HG03378 (cell line): ENCODE measurements at regions not wholly inside any gene's neighbourhood (a gene's known extent, or its start where the extent isn't known, plus 50 kb on each side); places are given as distances from the start of the nearest gene placed in this dataset.
"Not testable (repeated sequence)": the region's sequence is repeated elsewhere in the genome, so short reads cannot be mapped to it uniquely, and the experiment has no call there.

ENCODE experiments used
- ATAC-seq: cut with Tn5 transposase; IDR thresholded peaks from one replicate; pipeline ENCODE4 v1.9.1; 2021; ENCODE audit warnings: mild to moderate bottlenecking, moderate library complexity; ENCODE audit not compliant: unreplicated experiment

DNA sequence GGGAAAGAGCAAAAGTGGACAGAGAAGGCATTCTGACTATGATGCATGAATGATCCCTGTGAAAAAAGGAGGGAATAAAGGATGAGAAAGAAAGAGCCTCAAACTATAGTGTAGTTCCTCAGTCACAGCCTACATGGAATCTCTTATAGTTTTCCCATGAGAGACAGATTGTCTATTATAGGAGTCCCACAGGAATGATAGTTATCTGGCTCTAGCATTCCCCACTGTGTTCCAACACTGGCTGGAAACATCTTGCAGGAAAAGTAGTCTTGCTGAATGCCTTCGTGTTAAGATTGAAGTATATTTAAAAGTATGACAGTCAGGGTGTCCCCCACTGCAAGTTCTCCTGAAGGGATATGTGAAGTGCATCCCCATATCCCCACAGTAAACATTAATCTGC is 641.5 kb upstream of the NECTIN3 start:
- ATAC-seq = no peak

DNA sequence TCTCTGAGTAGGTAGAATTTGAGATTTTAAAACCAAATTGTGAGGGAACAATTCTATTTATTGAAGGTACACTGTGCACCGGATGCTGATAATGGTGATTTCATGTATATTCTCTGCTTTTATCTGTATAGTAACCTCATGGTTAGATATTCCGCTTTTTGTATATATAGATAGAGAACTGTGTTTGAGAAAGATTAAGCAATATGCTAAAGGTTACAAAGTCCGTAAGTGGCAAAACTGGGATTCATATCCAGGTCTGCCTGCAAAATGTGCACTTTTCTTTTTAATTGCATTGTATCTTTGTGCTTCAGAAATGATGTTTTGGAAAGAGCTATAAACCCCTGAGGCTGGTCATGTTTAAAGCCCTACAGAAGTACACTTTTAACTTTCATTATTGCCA is 635.4 kb upstream of the NECTIN3 start:
- ATAC-seq = no peak

DNA sequence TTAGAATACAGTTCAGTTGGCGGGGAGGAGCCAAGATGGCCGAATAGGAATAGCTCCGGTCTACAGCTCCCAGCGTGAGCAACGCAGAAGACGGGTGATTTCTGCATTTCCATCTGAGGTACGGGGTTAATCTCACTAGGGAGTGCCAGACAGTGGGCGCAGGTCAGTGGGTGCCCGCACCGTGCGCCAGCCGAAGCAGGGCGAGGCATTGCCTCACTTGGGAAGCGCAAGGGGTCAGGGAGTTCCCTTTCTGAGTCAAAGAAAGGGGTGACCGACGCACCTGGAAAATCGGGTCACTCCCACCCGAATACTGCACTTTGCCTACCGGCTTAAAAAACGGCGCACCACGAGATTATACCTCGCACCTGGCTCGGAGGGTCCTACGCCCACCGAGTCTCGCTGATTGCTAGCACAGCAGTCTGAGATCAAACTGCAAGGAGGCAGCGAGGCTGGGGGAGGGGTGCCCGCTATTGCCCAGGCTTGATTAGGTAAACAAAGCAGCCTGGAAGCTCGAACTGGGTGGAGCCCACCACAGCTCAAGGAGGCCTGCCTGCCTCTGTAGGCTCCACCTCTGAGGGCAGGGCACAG is 631.5 kb upstream of the NECTIN3 start:
- ATAC-seq = not testable (repeated sequence)

DNA sequence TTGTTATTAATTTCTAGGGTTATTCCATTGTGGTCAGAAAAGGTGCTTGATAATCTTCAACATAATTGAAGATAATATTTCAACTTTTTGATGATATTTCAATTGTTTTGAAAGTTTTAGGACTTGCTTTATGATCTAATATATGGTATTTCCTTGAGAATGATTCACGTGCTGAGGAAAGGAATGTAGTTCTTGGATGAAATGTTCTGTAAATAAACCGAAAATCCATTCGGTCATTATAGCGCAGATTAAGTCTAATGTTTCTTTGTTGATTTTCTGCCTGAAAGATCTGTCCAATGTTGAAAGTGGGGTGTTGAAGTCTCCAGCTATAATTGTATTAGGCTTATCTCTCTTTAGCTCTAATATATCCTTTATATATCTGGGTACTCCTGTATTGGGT is 617.5 kb upstream of the NECTIN3 start:
- ATAC-seq = no peak

DNA sequence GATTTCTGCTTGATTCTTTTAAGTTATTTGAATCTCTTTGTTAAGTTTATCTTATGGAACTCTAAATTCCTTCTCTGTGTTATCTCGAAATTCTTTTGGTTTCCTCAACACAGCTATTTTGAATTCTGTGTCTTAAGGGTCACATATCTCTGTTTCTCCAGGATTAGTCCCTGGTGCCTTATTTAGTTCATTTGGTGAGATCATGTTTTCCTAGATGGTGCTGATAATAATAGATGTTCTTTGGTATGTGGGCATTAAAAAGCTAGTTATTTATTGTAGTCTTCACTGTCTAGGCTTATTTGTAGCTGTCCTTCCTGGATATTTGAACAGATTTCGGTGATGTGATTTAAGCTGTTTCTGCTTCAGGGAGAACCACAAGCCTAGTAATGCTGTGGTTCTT is 615.6 kb upstream of the NECTIN3 start:
- ATAC-seq = no peak

DNA sequence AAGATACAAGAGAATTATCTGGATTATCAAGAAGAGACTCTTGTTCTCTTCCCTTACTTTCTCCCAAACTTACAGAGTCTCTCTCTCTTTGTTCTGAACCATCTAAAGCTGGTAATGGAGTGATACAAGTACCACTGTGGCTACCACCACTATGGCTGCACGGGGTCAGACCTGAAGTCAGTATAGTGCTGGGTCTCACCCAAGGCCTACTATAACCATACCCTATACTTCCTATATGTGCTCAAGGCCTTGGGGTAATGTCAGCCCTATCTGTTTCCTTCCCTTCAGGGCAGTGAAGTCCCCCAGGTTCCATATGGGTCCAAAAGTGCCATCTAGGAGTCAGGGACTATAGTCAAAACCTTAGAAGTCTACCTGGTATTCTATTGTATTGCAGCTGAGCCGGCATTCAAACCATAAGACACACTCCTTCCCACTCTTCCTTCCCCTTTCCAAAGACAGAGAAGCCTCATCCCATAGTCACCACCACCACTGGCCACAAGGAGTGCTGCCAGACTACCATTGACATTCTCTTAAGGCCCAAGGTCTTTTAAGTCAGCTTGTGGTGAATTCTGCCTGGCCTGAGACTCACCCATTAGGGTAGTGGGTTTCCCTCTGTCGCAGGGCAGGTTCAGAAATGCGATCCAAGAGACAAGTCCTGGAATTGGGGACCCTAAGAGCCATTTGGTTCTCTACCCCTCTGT is 615.0 kb upstream of the NECTIN3 start:
- no peak for ATAC-seq

DNA sequence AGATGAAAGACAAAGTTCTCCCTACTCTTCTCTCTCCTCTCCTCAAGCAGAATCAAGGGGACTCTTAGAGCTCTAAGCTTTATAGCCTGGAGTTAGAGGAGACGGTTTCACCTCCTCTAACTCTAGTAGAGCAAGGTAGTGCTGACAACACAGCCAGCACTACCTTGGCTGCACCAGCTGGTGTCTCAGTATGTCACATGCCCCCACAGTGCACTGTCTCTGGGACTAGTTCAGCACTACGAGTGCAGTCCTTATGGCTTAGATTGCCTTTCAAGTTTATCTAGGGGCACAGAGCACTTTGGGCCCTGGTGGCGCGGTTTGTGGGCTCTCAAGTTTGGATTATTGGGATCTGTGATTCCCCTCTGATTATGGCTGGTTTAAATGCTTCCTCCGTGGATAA is 614.1 kb upstream of the NECTIN3 start:
- ATAC-seq = no peak

DNA sequence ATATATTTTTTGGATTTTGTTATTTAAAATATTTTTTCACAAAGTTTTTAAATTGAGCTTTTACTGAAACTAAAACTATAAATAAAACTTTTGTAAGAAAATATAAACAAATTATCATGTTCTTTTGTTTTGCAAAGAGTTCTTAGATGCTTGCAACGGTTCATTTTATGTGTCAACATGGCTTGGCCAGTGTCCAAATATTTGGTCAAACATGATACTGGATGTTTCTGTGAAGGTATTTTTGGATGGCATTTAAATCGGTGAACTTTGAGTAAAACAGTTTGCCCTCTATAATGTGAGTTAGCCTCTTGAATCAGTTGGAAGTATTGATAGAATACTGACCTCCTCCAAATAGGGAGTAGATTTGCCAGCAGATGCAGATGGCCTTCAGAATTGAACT is 612.6 kb upstream of the NECTIN3 start:
- ATAC-seq = no peak

DNA sequence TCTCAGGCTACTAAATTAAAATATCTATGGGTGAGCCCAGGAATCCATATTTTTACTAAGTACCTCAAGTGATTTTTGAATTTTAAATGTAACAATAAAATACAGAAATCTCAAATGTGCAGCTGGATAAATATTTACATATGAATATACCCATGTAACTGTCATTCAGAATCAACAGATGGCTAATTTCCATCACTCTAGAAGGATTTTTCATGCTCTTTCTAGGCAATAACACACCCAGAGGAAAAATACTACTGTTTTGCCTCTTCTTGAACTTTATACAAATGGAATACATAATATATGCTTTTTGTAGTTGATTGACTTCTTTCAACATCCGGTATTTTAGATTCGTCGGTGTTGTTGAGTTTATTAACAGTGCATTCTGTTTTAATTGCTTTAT is 601.3 kb upstream of the NECTIN3 start:
- no peak for ATAC-seq

DNA sequence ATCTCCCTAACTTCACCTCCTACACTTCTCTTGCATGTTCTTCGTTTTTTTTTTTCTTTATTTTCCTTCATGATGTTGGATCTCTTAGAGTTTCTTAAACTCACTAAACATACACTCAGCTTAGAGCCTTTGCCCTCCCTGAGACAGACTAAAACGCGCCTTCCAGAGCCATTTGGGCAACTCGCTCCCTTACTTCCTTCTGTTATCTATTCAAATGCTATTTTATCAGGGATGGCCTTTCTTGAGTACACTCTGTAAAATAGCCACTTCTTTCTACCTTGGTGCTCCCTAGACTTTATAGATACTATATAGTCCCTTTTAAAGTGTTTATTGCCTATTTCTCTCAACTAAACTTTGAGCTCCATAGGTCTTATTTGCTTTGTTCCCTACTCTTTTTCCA is 598.2 kb upstream of the NECTIN3 start:
- no peak for ATAC-seq

DNA sequence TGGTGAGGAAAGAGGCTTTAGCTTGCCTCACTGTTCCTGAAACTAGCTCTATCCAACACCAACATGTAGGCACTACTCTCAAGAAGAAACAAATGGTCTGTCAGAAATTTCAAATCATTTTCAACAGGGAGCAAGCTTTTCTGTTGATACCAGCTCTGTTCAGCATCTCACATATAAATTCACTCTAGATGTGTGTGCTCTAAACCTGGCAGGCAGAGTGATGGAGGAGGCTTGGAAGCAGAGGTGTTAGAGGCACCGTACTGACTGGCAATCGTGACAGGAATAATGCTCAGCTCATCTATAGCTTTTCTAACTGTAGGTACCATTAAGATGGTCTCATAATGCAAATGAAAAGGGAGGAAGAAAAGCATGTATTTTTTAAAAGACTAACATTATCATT is 597.2 kb upstream of the NECTIN3 start:
- ATAC-seq = no peak

DNA sequence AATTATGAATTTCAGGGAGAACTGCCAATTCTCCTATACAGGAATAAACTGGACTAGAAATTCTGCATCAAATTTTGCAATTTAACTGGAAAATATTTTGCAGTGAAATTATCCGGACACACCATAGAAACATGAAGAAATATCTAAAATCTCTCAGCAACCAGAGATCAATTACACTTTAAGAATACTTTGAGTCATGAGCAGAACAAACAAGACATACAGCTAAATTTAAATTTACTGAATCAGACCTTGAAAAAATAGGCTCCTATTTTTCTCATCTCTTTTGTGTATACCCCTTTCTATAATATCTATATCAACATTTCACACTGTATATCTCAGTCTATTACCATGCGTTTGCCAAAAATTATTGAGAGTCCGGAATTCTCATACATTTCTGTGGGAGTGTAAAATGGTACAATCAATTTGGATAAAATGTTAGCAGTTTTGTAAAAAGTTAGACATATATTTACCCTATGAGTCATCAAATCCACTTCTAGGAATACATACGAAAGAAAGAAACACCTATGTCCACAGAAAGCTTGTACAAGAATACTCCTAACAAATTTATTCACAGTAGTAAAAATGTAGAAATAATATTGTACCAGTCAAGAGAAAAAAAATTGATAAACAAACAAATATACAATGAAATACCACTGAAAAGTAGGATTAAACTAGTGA is 593.1 kb upstream of the NECTIN3 start:
- ATAC-seq = no peak

DNA sequence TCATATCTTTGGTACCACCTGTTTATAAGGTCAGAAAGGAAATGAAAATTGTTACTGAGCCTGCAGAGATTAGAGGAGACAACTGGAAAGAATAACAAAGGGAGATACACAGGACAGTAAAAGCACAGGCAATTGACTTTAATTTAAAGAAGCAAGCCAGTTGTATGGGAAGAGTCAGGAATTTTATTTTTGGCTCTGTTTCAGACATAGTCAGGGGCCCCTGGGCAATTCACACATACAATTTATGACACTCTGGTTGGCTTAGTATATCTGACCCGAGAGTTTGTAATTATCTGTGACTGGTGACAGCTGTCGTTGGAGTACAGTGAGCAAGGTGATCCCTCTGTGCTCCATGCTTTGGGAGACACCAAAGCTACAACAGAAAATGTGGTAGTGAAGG is 591.9 kb upstream of the NECTIN3 start:
- ATAC-seq = no peak

DNA sequence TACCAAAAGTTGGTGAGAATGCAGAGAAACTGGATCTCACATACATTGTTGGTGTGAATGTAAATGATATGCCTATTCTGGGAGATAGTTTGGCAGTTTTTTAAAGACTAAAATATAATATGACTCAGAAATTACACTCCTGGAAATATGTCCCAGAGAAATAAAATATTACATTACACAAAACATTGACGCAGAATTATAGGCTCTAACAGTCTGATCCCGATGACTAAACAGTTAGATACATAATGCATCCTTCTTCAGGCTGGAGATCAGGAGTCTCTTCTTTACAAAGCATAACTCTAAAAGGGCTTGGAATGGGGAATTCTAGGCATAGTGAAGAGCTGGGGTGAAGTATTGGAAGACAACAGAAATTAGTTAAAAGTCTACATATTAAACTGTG is 586.2 kb upstream of the NECTIN3 start:
- no peak for ATAC-seq

DNA sequence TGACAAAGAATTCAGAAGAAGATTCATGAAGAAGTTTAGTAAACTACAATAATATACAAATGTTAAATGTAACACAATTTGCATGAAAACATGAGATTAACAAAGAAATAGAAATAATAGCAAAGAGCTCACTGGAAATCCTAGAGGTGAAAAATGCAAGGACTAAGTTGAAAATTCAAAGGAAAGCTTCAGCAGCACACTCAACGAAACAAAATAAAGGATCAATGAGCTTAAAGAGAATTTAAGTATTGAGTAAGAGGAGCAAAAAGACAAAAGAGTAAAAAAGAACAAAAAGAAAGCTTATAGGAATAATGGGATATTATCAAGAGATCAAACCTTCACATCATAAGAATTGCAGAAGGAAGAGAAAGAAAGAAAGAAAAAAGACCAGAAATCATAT is 583.8 kb upstream of the NECTIN3 start:
- ATAC-seq = no peak

DNA sequence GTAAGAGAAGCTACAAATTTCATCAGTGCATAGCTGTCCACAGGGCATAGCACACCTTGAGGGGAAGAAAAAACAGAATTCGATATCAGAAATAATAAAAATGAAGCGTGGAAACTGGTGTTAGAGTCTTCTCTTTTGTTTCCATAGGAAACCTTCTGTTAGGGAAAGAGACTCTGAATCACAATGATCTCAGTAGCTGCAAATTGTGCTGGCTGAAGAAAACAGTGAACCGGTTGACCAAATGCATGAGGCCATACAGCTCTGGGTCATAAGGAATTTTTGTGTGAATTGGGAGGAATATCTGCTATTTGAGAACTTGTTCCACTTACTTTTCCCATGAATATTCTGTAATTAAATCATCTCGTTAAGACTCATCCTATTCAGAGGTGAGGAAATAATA is 580.2 kb upstream of the NECTIN3 start:
- no peak for ATAC-seq

DNA sequence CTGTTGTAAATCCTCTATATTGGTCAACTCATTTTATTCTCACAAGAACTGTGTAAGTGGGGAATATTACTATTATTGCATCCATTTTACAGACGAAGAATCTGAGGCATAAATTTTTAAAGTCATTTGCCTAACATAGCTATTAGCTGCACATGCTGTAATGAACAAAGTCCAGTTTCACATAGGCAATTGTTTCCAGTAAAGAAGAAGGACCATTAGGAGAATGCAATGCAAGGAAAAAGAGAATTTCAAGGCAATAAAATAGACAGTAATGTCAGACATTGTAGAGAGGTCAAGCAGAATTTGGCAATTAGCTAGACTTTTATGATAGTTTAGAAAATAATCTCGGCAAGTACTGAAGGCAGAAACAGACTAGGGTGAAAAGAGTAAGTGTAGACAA is 578.7 kb upstream of the NECTIN3 start:
- ATAC-seq = no peak

DNA sequence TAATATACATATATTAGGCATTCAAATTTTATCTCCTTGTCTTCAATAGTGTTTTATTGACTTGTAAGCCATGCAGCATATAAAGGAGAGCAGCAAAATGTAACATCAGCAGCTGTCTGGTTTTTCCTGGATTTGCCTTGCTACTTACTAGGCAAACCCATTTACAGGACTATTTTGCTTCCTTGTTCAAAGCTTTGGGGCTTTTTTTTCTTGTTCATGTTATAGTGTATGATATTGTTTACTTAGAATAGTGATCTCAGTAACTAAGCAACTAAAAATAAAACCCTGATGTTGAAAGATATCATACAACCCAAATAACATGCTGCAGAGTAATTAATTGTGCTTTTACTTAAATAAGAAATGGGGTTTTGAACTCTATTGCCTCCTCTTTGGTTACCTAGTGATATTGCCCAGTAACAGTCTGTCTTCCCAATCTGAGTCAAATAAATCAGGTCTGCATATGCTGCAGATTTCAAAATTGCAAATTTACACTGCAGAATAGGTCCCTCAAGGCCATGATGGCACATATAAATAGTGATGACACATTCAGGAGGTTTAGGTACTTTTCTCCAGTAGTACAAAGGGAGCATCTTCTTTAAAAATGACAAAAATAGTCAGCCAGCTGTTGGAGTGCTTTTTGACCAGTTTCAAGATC is 578.1 kb upstream of the NECTIN3 start:
- no peak for ATAC-seq

DNA sequence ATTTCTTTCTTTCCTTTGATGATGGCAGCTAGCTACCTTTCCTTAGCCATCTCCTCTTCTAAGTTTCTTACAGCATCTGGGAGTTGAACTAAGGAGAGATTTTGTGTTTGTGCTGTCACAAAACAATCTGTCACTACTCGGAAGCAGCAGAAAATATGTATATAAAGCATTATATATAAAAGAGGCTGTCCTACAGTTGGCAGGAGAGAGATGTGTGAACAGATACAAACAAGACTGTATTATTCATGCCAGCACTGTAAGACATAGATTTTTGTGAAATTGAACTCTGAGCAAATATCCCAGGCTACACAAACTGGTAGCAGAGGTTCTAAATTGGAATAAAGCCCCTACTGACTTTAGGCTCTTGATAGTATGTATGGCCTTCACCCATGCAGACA is 577.5 kb upstream of the NECTIN3 start:
- no peak for ATAC-seq

DNA sequence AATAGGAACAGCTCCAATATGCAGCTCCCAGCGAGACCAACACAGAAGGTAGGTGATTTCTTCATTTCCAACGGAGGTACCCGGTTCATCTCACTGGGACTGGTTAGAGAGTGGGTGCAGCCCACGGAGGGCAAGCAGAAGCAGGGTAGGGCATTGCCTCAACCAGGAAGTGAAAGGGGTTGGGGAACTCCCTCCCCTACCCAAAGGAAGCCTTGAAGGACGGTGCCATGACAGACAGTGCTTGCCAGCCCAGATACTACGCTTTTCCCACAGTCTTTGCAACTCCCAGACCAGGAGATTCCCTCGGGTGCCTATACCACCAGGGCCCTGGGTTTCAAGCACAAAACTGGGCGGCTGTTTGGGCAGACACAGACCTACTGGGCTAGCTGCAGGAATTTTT is 576.9 kb upstream of the NECTIN3 start:
- peak; percentile 49 for ATAC-seq

DNA sequence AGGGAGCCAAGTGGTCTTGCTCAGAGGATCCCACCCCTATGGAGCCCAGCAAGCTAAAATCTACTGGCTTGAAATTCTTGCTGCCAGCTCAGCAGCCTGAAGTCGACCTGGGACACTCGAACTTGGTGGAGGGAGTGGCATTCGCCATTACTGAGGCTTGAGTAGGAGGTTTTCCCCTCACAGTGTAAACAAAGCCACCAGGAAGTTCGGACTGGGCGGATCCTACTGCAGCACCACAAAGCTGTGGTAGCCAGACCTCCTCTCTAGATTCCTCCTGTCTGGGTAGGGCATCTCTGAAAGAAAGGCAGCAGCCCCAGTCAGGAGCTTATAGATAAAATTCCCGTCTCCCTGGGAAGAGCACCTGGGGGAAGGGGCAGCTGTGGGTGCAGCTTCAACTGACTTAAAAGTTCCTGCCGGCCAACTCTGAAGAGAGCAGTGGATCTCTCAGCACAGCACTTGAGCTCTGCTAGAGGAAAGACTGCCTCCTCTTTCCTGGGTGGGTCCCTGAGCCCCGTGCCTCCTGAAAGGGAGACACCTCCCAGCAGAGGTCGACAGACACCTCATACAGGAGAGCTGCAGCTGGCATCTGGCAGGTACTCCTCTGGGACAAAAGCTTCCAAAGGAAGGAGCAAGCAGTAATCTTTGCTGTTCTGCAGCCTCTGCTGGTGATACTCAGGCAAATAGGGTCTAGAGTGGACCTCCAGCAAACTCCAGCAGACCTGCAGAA is 576.3 kb upstream of the NECTIN3 start:
- no peak for ATAC-seq
